ENCODE measurements at regions not wholly inside any gene's neighbourhood (a gene's known extent, or its start where the extent isn't known, plus 50 kb on each side); places are given as distances from the start of the nearest gene placed in this dataset.

DNA sequence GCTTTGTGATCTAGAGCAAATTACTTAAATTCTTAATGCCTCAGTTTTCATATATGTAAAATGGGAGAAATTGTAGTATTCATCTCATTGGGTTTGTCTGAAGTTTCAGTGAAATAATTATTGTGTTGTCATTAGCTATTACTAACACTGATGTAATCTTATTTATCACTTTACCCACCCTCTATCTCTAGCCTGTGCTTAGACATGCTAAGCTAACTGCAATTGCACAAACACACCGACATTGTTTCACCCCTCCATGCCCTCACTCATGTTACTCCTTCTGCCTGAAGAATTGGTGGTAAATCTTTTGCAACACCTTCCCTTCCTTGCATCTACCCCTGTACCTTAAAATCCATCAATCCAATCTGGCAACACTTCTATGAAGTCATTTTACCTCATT lies 241.6 kb downstream of the BCAT1 start:
- 82% methylated on average over 1 of the region's 1 CpG for WGBS (ENCODE audit: insufficient coverage)
- peaks cover 12 to 15% of the 10 kb centered on the region in 2 donors for H3K4me1 ChIP-seq (ENCODE audit: control insufficient read depth in 2 of 2, insufficient read depth in 2 of 2, low read length in 2 of 2)
- H3K36me3 ChIP-seq (replicated peaks in 1 of 2; ENCODE audit: control extremely low read depth in 1 of 2, control insufficient read depth in 1 of 2, extremely low read depth in 1 of 2, insufficient read depth in 2 of 2, low read length in 1 of 2): no peaks in the 10 kb centered on the region
- CTCF ChIA-PET: no interaction called here
- DNase-seq: no peak
- H3K9ac ChIP-seq (ENCODE audit: low read length): no peak overlapping the region
- no peaks in the 10 kb centered on the region for H3K79me2 ChIP-seq (ENCODE audit: control insufficient read depth, insufficient read depth, low read length)
- H3K27me3 ChIP-seq (replicated peaks in 1 of 4; ENCODE audit: control extremely low read depth in 1 of 4, control insufficient read depth in 3 of 4, insufficient read depth in 4 of 4, low read length in 3 of 4): no peaks in the 10 kb centered on the region
- no peak overlapping the region for H3K27ac ChIP-seq (ENCODE audit: low read length in 2 of 2)
- no peak overlapping the region for H3K4me3 ChIP-seq (ENCODE audit: control extremely low read depth in 1 of 5, extremely low read depth in 1 of 5, insufficient read depth in 1 of 5, low read depth in 2 of 5, low read length in 4 of 5)
- no peak overlapping the region for H3K4me2 ChIP-seq (replicated peaks; ENCODE audit: low read depth, low read length, poor library complexity, severe bottlenecking)
- no peak for ATAC-seq (ENCODE audit: low read depth)
- peaks cover 0 to 1% (median 0%) of the 10 kb centered on the region in 3 donors for H3K9me3 ChIP-seq (ENCODE audit: control extremely low read depth in 1 of 3, control insufficient read depth in 2 of 3, insufficient read depth in 1 of 3, low read length in 2 of 3)
- intact Hi-C loops (cut with micrococcal nuclease): loop anchor here (10.0 kb wide), 1 partner anchor 103 kb away; no protein-coding TSS in a partner anchor
- Mint-ChIP-seq H3K27ac (no peak overlapping the region), H3K4me3 (no peak overlapping the region), H3K27me3 (no peaks in the 10 kb centered on the region), H3K4me1 (peaks cover 15% of the 10 kb centered on the region), H3K9me3 (ENCODE audit: insufficient read depth) (no peaks in the 10 kb centered on the region)
- POLR2A ChIA-PET: no interaction called here
- H4K20me1 ChIP-seq (ENCODE audit: control insufficient read depth, insufficient read depth, low read length, poor library complexity, severe bottlenecking): no peaks in the 10 kb centered on the region
- no peak overlapping the region for H2AFZ ChIP-seq (ENCODE audit: insufficient read depth, low read depth, low read length, poor library complexity, severe bottlenecking)
- TF ChIP-seq EZH2 (IDR thresholded peaks at IDR 0.05; ENCODE audit: borderline replicate concordance, insufficient read depth, low read depth, low read length, poor library complexity, severe bottlenecking) (no peak), CTCF (IDR thresholded peaks at IDR 0.05) (no peak)

GRCh38 chr12:24705741-24706358 lies 243.1 kb downstream of the BCAT1 start:
- WGBS (ENCODE audit: insufficient coverage): no CpG with 5 or more reads among the region's 4 CpGs
- H3K4me1 Mint-ChIP-seq: peaks cover 15% of the 10 kb centered on the region
- Histone ChIP-seq H3K9ac (ENCODE audit: low read length) (no peak overlapping the region), H3K4me2 (replicated peaks; ENCODE audit: low read depth, low read length, poor library complexity, severe bottlenecking) (peak overlapping the region; percentile 24), H3K9me3 (ENCODE audit: control extremely low read depth in 1 of 3, control insufficient read depth in 2 of 3, insufficient read depth in 1 of 3, low read length in 2 of 3) (peaks cover 0 to 1% (median 0%) of the 10 kb centered on the region in 3 donors), H3K4me1 (ENCODE audit: control insufficient read depth in 2 of 2, insufficient read depth in 2 of 2, low read length in 2 of 2) (peaks cover 12 to 15% of the 10 kb centered on the region in 2 donors), H2AFZ (ENCODE audit: insufficient read depth, low read depth, low read length, poor library complexity, severe bottlenecking) (no peak overlapping the region), H3K4me3 (ENCODE audit: control extremely low read depth in 1 of 5, extremely low read depth in 1 of 5, insufficient read depth in 1 of 5, low read depth in 2 of 5, low read length in 4 of 5) (no peak overlapping the region), H3K79me2 (ENCODE audit: control insufficient read depth, insufficient read depth, low read length) (no peaks in the 10 kb centered on the region), H4K20me1 (ENCODE audit: control insufficient read depth, insufficient read depth, low read length, poor library complexity, severe bottlenecking) (no peaks in the 10 kb centered on the region), H3K36me3 (replicated peaks in 1 of 2; ENCODE audit: control extremely low read depth in 1 of 2, control insufficient read depth in 1 of 2, extremely low read depth in 1 of 2, insufficient read depth in 2 of 2, low read length in 1 of 2) (no peaks in the 10 kb centered on the region), H3K27ac (ENCODE audit: low read length in 2 of 2) (peak overlapping the region; percentile 11 to 53), H3K27me3 (replicated peaks in 1 of 4; ENCODE audit: control extremely low read depth in 1 of 4, control insufficient read depth in 3 of 4, insufficient read depth in 4 of 4, low read length in 3 of 4) (no peaks in the 10 kb centered on the region)
- peak overlapping the region; percentile 3 for H3K27ac Mint-ChIP-seq
- POLR2A ChIA-PET: no interaction called here
- H3K27me3 Mint-ChIP-seq: no peaks in the 10 kb centered on the region
- intact Hi-C loops (cut with micrococcal nuclease): loop anchor here (10.0 kb wide), 1 partner anchor 101 kb away; no protein-coding TSS in a partner anchor
- ATAC-seq (ENCODE audit: low read depth): peak; percentile 96
- CTCF ChIA-PET: interaction anchor here (0.8 kb wide), 1 partner anchor 22 kb away, joined by 3 read pairs; no protein-coding TSS in a partner anchor
- peak overlapping the region; percentile 20 for H3K4me3 Mint-ChIP-seq
- peak; percentile 72 for DNase-seq
- no peak for TF ChIP-seq EZH2 (IDR thresholded peaks at IDR 0.05; ENCODE audit: borderline replicate concordance, insufficient read depth, low read depth, low read length, poor library complexity, severe bottlenecking)
- TF ChIP-seq CTCF (IDR thresholded peaks at IDR 0.05): no peak
- no peaks in the 10 kb centered on the region for H3K9me3 Mint-ChIP-seq (ENCODE audit: insufficient read depth)
